ENCODE measurements at regions not wholly inside any gene's neighbourhood (a gene's known extent, or its start where the extent isn't known, plus 50 kb on each side); places are given as distances from the start of the nearest gene placed in this dataset.

GRCh38 chr2:215728504-215729065, 284.8 kb downstream of the MREG start:
- no peaks in the 10 kb centered on the region for H3K9me3 ChIP-seq
- intact Hi-C loops (cut with DNase I): no loop called here

DNA sequence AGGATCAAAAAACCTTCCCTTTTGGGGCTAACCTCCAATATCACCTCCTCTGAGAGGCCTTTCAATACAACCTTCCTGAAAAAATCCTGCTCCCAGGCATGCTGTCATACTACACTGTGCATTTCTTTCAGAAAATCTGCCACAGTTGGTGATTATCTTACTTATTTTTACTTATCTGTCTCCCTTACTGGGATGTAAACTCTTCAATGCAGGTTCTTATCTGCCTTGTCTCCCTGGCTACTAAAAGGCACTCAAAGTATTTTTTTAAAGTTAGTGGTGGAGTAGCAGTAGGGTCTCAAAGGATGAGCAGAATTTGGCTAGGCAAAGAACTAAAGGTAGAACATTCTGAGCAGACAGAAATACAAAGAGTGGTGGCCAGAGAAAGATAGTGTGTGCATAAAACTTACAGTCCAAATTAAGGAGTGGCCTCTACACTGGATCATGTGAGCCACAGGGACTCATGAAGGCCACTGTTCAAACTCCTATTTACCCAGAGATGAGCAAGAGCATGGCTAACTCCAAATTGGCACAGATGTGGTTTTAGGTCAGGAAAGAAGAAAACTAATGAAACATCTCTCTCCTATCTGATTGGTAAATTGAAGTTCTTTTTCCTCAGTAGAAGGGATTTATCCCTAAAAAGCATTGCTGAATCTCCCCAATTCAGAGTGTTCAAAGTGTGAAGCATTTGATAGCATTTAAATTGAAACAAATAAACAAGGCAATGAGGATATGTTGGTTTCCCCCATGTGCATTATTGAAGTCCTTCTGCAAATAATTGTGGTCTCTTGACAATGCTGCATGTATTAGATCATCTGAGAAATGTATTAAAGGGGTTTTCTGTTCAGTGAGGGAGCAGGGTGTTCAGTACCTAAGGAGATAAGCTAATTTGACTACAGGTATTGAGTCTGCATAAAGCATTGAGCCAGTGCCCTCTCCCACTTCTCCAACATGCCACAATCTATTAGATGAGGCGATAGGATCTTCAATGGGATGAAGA, 285.5 kb downstream of the MREG start:
- Histone ChIP-seq H3K4me3 (no peak overlapping the region), H3K36me3 (no peaks in the 10 kb centered on the region), H3K4me1 (replicated peaks) (no peaks in the 10 kb centered on the region), H3K27ac (no peak overlapping the region), H3K9me3 (no peaks in the 10 kb centered on the region), H3K27me3 (replicated peaks; ENCODE audit: insufficient read depth) (no peaks in the 10 kb centered on the region)
- intact Hi-C loops (cut with DNase I): no loop called here
- 90% methylated on average over 1 of the region's 1 CpG for WGBS
- no peak for TF ChIP-seq POLR2AphosphoS5 (IDR thresholded peaks at IDR 0.05)
- DNase-seq (ENCODE audit: low spot score): no peak

More at GRCh38 chr2:215728504-215729065, 284.8 kb downstream of the MREG start:
- 40% methylated on average over 2 of the region's 2 CpGs for WGBS
- no peak overlapping the region for H3K4me3 ChIP-seq
- DNase-seq (ENCODE audit: low spot score): no peak
- H3K27ac ChIP-seq: no peak overlapping the region
- TF ChIP-seq POLR2AphosphoS5 (IDR thresholded peaks at IDR 0.05) (no peak), CTCF (IDR thresholded peaks at IDR 0.05) (no peak), POLR2A (IDR thresholded peaks at IDR 0.05) (no peak)
- H3K36me3 ChIP-seq: no peaks in the 10 kb centered on the region
- H3K4me1 ChIP-seq (replicated peaks): no peaks in the 10 kb centered on the region
- no peaks in the 10 kb centered on the region for H3K27me3 ChIP-seq (replicated peaks; ENCODE audit: insufficient read depth)

GRCh38 chr2:215726070-215726469, 287.3 kb downstream of the MREG start:
- H3K9me3 ChIP-seq: no peaks in the 10 kb centered on the region
- no peaks in the 10 kb centered on the region for H3K36me3 ChIP-seq
- DNase-seq (ENCODE audit: low spot score): no peak
- WGBS: 85% methylated on average over 2 of the region's 2 CpGs
- H3K4me3 ChIP-seq: no peak overlapping the region
- no peaks in the 10 kb centered on the region for H3K4me1 ChIP-seq (replicated peaks)
- no peak overlapping the region for H3K27ac ChIP-seq
- intact Hi-C loops (cut with DNase I): no loop called here
- no peak for TF ChIP-seq POLR2A (IDR thresholded peaks at IDR 0.05)
- TF ChIP-seq CTCF (IDR thresholded peaks at IDR 0.05): no peak
- no peak for TF ChIP-seq POLR2AphosphoS5 (IDR thresholded peaks at IDR 0.05)
- H3K27me3 ChIP-seq (replicated peaks; ENCODE audit: insufficient read depth): no peaks in the 10 kb centered on the region

GRCh38 chr2:215724146-215724545, 288.3 kb upstream of the FN1 start:
- Histone ChIP-seq H3K27me3 (replicated peaks; ENCODE audit: insufficient read depth) (no peaks in the 10 kb centered on the region), H3K36me3 (no peaks in the 10 kb centered on the region), H3K9me3 (no peaks in the 10 kb centered on the region), H3K4me1 (replicated peaks) (no peaks in the 10 kb centered on the region), H3K27ac (no peak overlapping the region), H3K4me3 (no peak overlapping the region)
- WGBS: 96% methylated on average over 5 of the region's 5 CpGs
- intact Hi-C loops (cut with DNase I): no loop called here
- TF ChIP-seq POLR2A (IDR thresholded peaks at IDR 0.05) (no peak), CTCF (IDR thresholded peaks at IDR 0.05) (no peak), POLR2AphosphoS5 (IDR thresholded peaks at IDR 0.05) (no peak)
- no peak for DNase-seq (ENCODE audit: low spot score)

DNA sequence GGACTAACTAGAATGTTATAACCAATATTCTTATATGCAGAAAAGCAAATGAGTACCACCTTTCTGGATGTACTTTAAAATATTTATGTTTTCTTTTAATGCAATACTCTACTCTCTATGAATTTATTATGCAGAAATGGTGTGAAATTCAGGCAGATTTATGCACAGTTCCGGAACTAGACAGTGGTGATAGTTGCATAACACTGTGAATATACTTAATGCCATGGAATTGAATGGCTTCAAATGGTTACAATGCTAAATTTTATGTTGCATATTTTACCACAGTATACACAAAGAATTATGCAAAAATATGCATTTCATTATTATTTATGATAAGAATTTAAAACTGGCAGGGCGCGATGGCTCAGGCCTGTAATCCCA, 287.8 kb upstream of the FN1 start:
- no peak for DNase-seq (ENCODE audit: low spot score)
- Histone ChIP-seq H3K27ac (no peak overlapping the region), H3K4me3 (no peak overlapping the region), H3K9me3 (no peaks in the 10 kb centered on the region), H3K27me3 (replicated peaks; ENCODE audit: insufficient read depth) (no peaks in the 10 kb centered on the region), H3K4me1 (replicated peaks) (no peaks in the 10 kb centered on the region), H3K36me3 (no peaks in the 10 kb centered on the region)
- WGBS: 100% methylated on average over 3 of the region's 3 CpGs
- intact Hi-C loops (cut with DNase I): no loop called here
- TF ChIP-seq POLR2AphosphoS5 (IDR thresholded peaks at IDR 0.05) (no peak), CTCF (IDR thresholded peaks at IDR 0.05) (no peak), POLR2A (IDR thresholded peaks at IDR 0.05) (no peak)
